Astrocyte (in vitro differentiated cells and primary cell): ENCODE measurements at regions not wholly inside any gene's neighbourhood (a gene's known extent, or its start where the extent isn't known, plus 50 kb on each side); places are given as distances from the start of the nearest gene placed in this dataset.

Experiments used
- DNase-seq: peaks from one replicate; pipeline ENCODE4 v3.0.0-alpha.2; 2010; ENCODE audit warnings: low read depth
- FAIRE-seq: peaks from 2 replicates; lab custom pipeline; 2011; peaks lifted over from hg19 to GRCh38; lab: Jason Lieb, UNC
- H2AFZ ChIP-seq: 2 replicates; pipeline ENCODE4 v1.6.0; 2012; ENCODE audit warnings: low read depth, low read length, inconsistent platforms
- H3K27ac ChIP-seq: 2 replicates; pipeline ENCODE4 v1.5.1; 2011; ENCODE audit warnings: low read depth, low read length, inconsistent platforms
- H3K27me3 ChIP-seq: 2 replicates; pipeline ENCODE4 v1.6.0; 2011; ENCODE audit warnings: low read length, inconsistent platforms; ENCODE audit not compliant: insufficient read depth
- H3K36me3 ChIP-seq: 2 replicates; pipeline ENCODE4 v1.5.1; 2011; ENCODE audit warnings: low read length, inconsistent platforms; ENCODE audit not compliant: insufficient read depth
- H3K4me1 ChIP-seq: 2 replicates; pipeline ENCODE4 v1.5.1; 2011; ENCODE audit warnings: low read length, inconsistent platforms; ENCODE audit not compliant: insufficient read depth
- H3K4me2 ChIP-seq: 2 replicates; pipeline ENCODE4 v1.6.0; 2012; ENCODE audit warnings: low read length, inconsistent platforms
- H3K4me3 ChIP-seq: 2 replicates; pipeline ENCODE4 v1.5.1; 2011; ENCODE audit warnings: low read depth, mild to moderate bottlenecking, low read length, inconsistent platforms; ENCODE audit not compliant: insufficient read depth
- H3K79me2 ChIP-seq: 2 replicates; pipeline ENCODE4 v1.6.0; 2012; ENCODE audit warnings: mild to moderate bottlenecking, low read length, inconsistent platforms; ENCODE audit not compliant: insufficient read depth
- H3K9ac ChIP-seq: 2 replicates; pipeline ENCODE4 v1.6.0; 2012; ENCODE audit warnings: mild to moderate bottlenecking, low read length, inconsistent platforms
- H3K9me3 ChIP-seq: 2 replicates; pipeline ENCODE4 v1.5.1; 2012; ENCODE audit warnings: low read depth, mild to moderate bottlenecking, low read length, inconsistent platforms; ENCODE audit not compliant: insufficient read depth
- H4K20me1 ChIP-seq: 2 replicates; pipeline ENCODE4 v1.6.0; 2012; ENCODE audit warnings: low read length, inconsistent platforms; ENCODE audit not compliant: insufficient read depth
- H3K27ac Mint-ChIP-seq: one replicate; pipeline ENCODE4 v1.8.0; 2021; ENCODE audit warnings: mild to moderate bottlenecking, mixed read lengths; ENCODE audit not compliant: unreplicated experiment
- H3K27me3 Mint-ChIP-seq: one replicate; pipeline ENCODE4 v1.8.0; 2021; ENCODE audit warnings: low read depth, mixed read lengths; ENCODE audit not compliant: unreplicated experiment
- H3K36me3 Mint-ChIP-seq: one replicate; pipeline ENCODE4 v1.8.0; 2021; ENCODE audit warnings: low read depth, mixed read lengths; ENCODE audit not compliant: unreplicated experiment
- H3K4me1 Mint-ChIP-seq: one replicate; pipeline ENCODE4 v1.8.0; 2021; ENCODE audit warnings: low read depth, mixed read lengths; ENCODE audit not compliant: unreplicated experiment
- H3K4me3 Mint-ChIP-seq: one replicate; pipeline ENCODE4 v1.8.0; 2021; ENCODE audit warnings: mild to moderate bottlenecking, moderate library complexity, mixed read lengths; ENCODE audit not compliant: unreplicated experiment
- H3K9me3 Mint-ChIP-seq: one replicate; pipeline ENCODE4 v1.8.0; 2021; ENCODE audit warnings: mild to moderate bottlenecking, mixed read lengths; ENCODE audit not compliant: unreplicated experiment
- EZH2 ChIP-seq: IDR thresholded peaks from 2 replicates; pipeline ENCODE4 v1.6.1; 2012; ENCODE audit warnings: mild to moderate bottlenecking, low read length, inconsistent platforms; ENCODE audit not compliant: insufficient read depth
- TF ChIP-seq, protein P1 (sequence below): IDR thresholded peaks from 2 replicates; pipeline ENCODE4 v1.5.1; 2011; ENCODE audit warnings: low read depth, mild to moderate bottlenecking, inconsistent platforms, low read length, moderate library complexity; ENCODE audit not compliant: insufficient read depth

DNA sequence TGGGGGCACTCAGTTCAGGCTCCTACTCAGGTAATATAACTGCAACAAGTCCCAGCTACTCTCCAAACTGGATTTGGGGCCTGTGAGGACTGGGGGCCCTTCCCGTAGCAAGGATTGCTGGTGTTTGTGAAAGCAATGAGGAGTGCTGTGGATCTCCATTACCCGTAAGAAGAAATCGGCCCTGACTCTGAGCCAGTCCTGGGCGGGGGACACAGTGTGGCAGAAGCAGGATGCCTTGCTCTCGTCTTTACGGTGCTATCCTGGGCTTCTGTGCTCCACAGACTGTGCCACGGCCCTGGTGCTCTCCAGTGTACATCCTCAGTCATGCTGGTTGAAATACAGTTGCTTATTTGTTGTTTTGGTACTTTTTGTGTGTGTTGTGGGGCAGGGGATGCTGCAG, 172.9 kb downstream of the NDUFA10 start:
- Mint-ChIP-seq H3K4me3 (no peak overlapping the region), H3K4me1 (no peaks in the 10 kb centered on the region), H3K36me3 (peaks cover 5% of the 10 kb centered on the region), H3K27me3 (peaks cover 8% of the 10 kb centered on the region), H3K27ac (no peak overlapping the region), H3K9me3 (peaks cover 18% of the 10 kb centered on the region)
- Histone ChIP-seq H3K9me3 (peaks cover 7% of the 10 kb centered on the region), H3K79me2 (no peaks in the 10 kb centered on the region), H3K4me2 (no peak overlapping the region), H3K4me3 (no peak overlapping the region), H3K36me3 (no peaks in the 10 kb centered on the region), H3K27ac (no peak overlapping the region), H2AFZ (no peak overlapping the region), H3K4me1 (no peaks in the 10 kb centered on the region), H4K20me1 (no peaks in the 10 kb centered on the region), H3K27me3 (no peaks in the 10 kb centered on the region), H3K9ac (no peak overlapping the region)
- DNase-seq, result no peak
- FAIRE-seq, result no peak
- TF ChIP-seq EZH2, result no peak
- TF ChIP-seq, protein P1, sequence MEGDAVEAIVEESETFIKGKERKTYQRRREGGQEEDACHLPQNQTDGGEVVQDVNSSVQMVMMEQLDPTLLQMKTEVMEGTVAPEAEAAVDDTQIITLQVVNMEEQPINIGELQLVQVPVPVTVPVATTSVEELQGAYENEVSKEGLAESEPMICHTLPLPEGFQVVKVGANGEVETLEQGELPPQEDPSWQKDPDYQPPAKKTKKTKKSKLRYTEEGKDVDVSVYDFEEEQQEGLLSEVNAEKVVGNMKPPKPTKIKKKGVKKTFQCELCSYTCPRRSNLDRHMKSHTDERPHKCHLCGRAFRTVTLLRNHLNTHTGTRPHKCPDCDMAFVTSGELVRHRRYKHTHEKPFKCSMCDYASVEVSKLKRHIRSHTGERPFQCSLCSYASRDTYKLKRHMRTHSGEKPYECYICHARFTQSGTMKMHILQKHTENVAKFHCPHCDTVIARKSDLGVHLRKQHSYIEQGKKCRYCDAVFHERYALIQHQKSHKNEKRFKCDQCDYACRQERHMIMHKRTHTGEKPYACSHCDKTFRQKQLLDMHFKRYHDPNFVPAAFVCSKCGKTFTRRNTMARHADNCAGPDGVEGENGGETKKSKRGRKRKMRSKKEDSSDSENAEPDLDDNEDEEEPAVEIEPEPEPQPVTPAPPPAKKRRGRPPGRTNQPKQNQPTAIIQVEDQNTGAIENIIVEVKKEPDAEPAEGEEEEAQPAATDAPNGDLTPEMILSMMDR, result no peak

DNA sequence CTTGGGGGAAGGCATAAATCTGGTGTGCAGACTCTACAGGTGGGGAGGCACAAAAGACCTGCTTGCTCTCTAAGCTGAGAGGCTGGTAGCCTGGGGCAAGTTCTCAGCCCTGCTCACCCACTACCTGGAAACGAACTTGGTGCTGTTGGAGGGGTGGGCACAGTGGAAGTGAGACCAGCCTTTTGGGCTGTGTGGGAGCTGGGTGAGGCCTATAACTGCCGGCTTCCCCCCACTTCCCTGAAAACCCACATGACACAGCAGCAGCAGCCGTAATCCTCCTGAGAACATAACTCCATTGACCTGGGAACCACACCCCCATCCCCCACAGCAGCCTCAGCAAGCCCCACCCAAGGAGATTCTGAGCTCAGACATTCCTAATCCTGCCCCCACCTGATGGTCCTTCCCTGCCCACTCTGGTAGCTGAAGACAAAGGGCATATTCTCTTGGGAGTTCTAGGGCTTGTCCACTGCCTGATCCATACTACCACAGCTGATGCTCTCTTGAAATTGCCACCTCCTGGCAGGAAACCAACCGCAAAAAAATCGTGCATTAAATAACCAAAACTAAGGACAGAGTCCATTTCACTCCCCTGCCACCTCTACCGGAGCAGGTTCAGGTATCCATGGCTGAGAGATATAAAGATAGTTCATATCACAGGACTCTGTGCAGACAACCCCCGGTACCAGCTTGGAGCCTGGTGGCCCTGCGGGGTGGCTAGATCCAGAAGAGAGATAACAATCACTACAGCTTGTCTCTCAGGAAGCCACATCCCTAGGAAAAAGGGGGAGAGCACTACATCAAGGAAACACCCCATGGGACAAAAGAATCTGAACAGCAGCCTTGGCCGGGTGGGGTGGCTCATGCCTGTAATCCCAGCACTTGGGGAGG, 178.1 kb downstream of the NDUFA10 start:
- H3K9me3 Mint-ChIP-seq, result peaks cover 17% of the 10 kb centered on the region
- no peak for TF ChIP-seq EZH2
- TF ChIP-seq, protein P1, result no peak
- peaks cover 4% of the 10 kb centered on the region for H3K27me3 Mint-ChIP-seq
- H3K4me2 ChIP-seq, result no peak overlapping the region
- no peaks in the 10 kb centered on the region for H3K79me2 ChIP-seq
- peaks cover 5% of the 10 kb centered on the region for H3K36me3 Mint-ChIP-seq
- H3K9me3 ChIP-seq, result no peaks in the 10 kb centered on the region
- H3K27me3 ChIP-seq, result no peaks in the 10 kb centered on the region
- H3K27ac ChIP-seq, result no peak overlapping the region
- H3K4me3 Mint-ChIP-seq, result no peak overlapping the region
- H3K4me3 ChIP-seq, result no peak overlapping the region
- no peak overlapping the region for H3K9ac ChIP-seq
- H3K36me3 ChIP-seq, result no peaks in the 10 kb centered on the region
- no peaks in the 10 kb centered on the region for H3K4me1 Mint-ChIP-seq
- H3K4me1 ChIP-seq, result no peaks in the 10 kb centered on the region
- DNase-seq (no peak), FAIRE-seq (no peak)
- no peak overlapping the region for H3K27ac Mint-ChIP-seq
- no peaks in the 10 kb centered on the region for H4K20me1 ChIP-seq
- no peak overlapping the region for H2AFZ ChIP-seq

GRCh38 chr2:239845968-239846367, 179.2 kb downstream of the NDUFA10 start:
- Histone ChIP-seq H3K4me2 (no peak overlapping the region), H3K9ac (no peak overlapping the region), H3K79me2 (no peaks in the 10 kb centered on the region), H2AFZ (no peak overlapping the region), H3K27me3 (no peaks in the 10 kb centered on the region), H3K4me1 (no peaks in the 10 kb centered on the region), H3K4me3 (no peak overlapping the region), H3K27ac (no peak overlapping the region), H3K36me3 (no peaks in the 10 kb centered on the region), H4K20me1 (no peaks in the 10 kb centered on the region), H3K9me3 (no peaks in the 10 kb centered on the region)
- Mint-ChIP-seq H3K36me3 (peaks cover under 1% of the 10 kb centered on the region), H3K9me3 (peaks cover 10% of the 10 kb centered on the region), H3K4me3 (no peak overlapping the region), H3K27me3 (peaks cover 4% of the 10 kb centered on the region), H3K4me1 (no peaks in the 10 kb centered on the region), H3K27ac (no peak overlapping the region)
- DNase-seq, result no peak
- FAIRE-seq, result no peak
- TF ChIP-seq, protein P1, result no peak
- TF ChIP-seq EZH2, result no peak
